PC-3 (cell line): ENCODE measurements at regions not wholly inside any gene's neighbourhood (a gene's known extent, or its start where the extent isn't known, plus 50 kb on each side); places are given as distances from the start of the nearest gene placed in this dataset.

ENCODE experiments used
- ATAC-seq: fragments of 200-7000 bp; cut with Tn5 transposase; 2 replicates; pipeline ENCODE4 v1.9.1; 2020; ENCODE audit warnings: mild to moderate bottlenecking, moderate library complexity
- BruUV-seq: library from RNA; stranded (reverse); fragments of 400-500 nt; replicated peaks from 2 replicates; lab custom pipeline; 2021; lab: Mats Ljungman, UMichigan
- CTCF ChIA-PET: fragments of 300-600 bp; sonication (Branson Sonifier 250); formaldehyde crosslinking; loops from one replicate; lab custom pipeline; 2022; ENCODE audit warnings: antibody characterized with exemption; lab: Charles Lee
- POLR2A ChIA-PET: fragments of 300-600 bp; sonication (Branson Sonifier 250); formaldehyde crosslinking; loops from one replicate; lab custom pipeline; 2022; ENCODE audit warnings: antibody characterized with exemption; ENCODE audit not compliant: unreplicated experiment; lab: Charles Lee
- DNase-seq: peaks from one replicate; pipeline ENCODE4 v3.0.0-alpha.2; 2015
- H2AFZ ChIP-seq: fragments of 300-600 bp; sonication (generic); 2 replicates; pipeline ENCODE4 v1.6.0; 2016; ENCODE audit warnings: antibody characterized with exemption, low read length
- H3F3A ChIP-seq: fragments of 300-600 bp; sonication (generic); one replicate; pipeline ENCODE4 v1.6.0; 2017; ENCODE audit warnings: antibody characterized with exemption, low read length, control low read depth, mild to moderate bottlenecking; ENCODE audit not compliant: unreplicated experiment
- H3K27ac ChIP-seq: fragments of 300-600 bp; sonication (generic); 2 replicates; pipeline ENCODE4 v1.5.1; 2016; ENCODE audit warnings: mild to moderate bottlenecking, low read length
- H3K27me3 ChIP-seq: fragments of 300-600 bp; sonication (generic); 2 replicates; pipeline ENCODE4 v1.6.1; 2016; ENCODE audit warnings: low read length, mixed read lengths
- H3K36me3 ChIP-seq: fragments of 300-600 bp; sonication (generic); 2 replicates; pipeline ENCODE4 v1.6.1; 2016; ENCODE audit warnings: low read depth, mixed run types, low read length, mixed read lengths
- H3K4me1 ChIP-seq: fragments of 300-600 bp; sonication (generic); 2 replicates; pipeline ENCODE4 v1.5.1; 2016; ENCODE audit warnings: low read length; ENCODE audit not compliant: insufficient read depth
- H3K4me2 ChIP-seq: fragments of 300-600 bp; sonication (generic); 2 replicates; pipeline ENCODE4 v1.6.0; 2016; ENCODE audit warnings: low read length
- H3K4me3 ChIP-seq: fragments of 300-600 bp; sonication (generic); 2 replicates; pipeline ENCODE4 v1.5.1; 2016; ENCODE audit warnings: mild to moderate bottlenecking, low read length, mixed read lengths
- H3K79me2 ChIP-seq: fragments of 300-600 bp; sonication (generic); 2 replicates; pipeline ENCODE4 v1.6.1; 2017; ENCODE audit warnings: low read length, mixed read lengths
- H3K9ac ChIP-seq: fragments of 300-600 bp; sonication (generic); 2 replicates; pipeline ENCODE4 v1.6.0; 2016; ENCODE audit warnings: mild to moderate bottlenecking, low read length
- H3K9me2 ChIP-seq: fragments of 300-600 bp; sonication (generic); replicated peaks from 2 replicates; pipeline ENCODE4 v1.6.1; 2016; ENCODE audit warnings: mixed run types, low read length, mixed read lengths
- H3K9me3 ChIP-seq: fragments of 300-600 bp; sonication (generic); 2 replicates; pipeline ENCODE4 v1.6.1; 2016; ENCODE audit warnings: low read length, mixed read lengths
- H4K20me1 ChIP-seq: fragments of 300-600 bp; sonication (generic); 2 replicates; pipeline ENCODE4 v1.6.1; 2016; ENCODE audit warnings: low read length, mixed read lengths
- CTCF ChIP-seq: fragments of 300-600 bp; sonication (generic); conservative IDR thresholded peaks from 2 replicates; pipeline ENCODE4 v1.5.1; 2017; ENCODE audit warnings: antibody characterized with exemption, low read depth, mild to moderate bottlenecking, low read length
- EZH2 ChIP-seq: fragments of 300-600 bp; sonication (generic); IDR thresholded peaks from one replicate; pipeline ENCODE4 v1.6.1; 2017; ENCODE audit warnings: antibody characterized with exemption, mild to moderate bottlenecking, low read length; ENCODE audit not compliant: unreplicated experiment
- EZH2phosphoT487 ChIP-seq: fragments of 300-600 bp; sonication (generic); IDR thresholded peaks from 2 replicates; pipeline ENCODE4 v1.6.1; 2018; ENCODE audit warnings: mild to moderate bottlenecking, antibody characterized with exemption, low read length, borderline replicate concordance
- intact Hi-C: fragments of 100-400 bp; cut with micrococcal nuclease; formaldehyde crosslinking; loops from 2 replicates; pipeline ENCODE4 v1.9.0; 2023

- H3K4me3 ChIP-seq = no peak overlapping the region
- peaks cover 32% of the 10 kb centered on the region for H3K27me3 ChIP-seq
- 0 out of 2 replicates have a peak, but pooled peaks cover 6% of the 10 kb centered on the region for H3K9me3 ChIP-seq
- H3K36me3 ChIP-seq = no peaks in the 10 kb centered on the region
- no peaks in the 10 kb centered on the region for H4K20me1 ChIP-seq
- no peak overlapping the region for H3K4me2 ChIP-seq
- ATAC-seq = no peak
- H3K9ac ChIP-seq = no peak overlapping the region
- no peak overlapping the region for H3K27ac ChIP-seq
- no peak overlapping the region for H2AFZ ChIP-seq
- H3F3A ChIP-seq = no peaks in the 10 kb centered on the region
- H3K4me1 ChIP-seq = no peaks in the 10 kb centered on the region
- no peaks in the 10 kb centered on the region for H3K79me2 ChIP-seq
- ChIA-PET CTCF (no interaction called here), POLR2A (no interaction called here)
- intact Hi-C loops = no loop called here
- no TSS peak for BruUV-seq
- no peak for DNase-seq
- H3K9me2 ChIP-seq = no peaks in the 10 kb centered on the region
- no peak for TF ChIP-seq CTCF
- TF ChIP-seq EZH2 = no peak
- TF ChIP-seq EZH2phosphoT487 = no peak
These were observed 330.0 kb upstream of the POU3F1 start for GRCh38 chr1:38376577-38376976.

- H3K79me2 ChIP-seq = no peaks in the 10 kb centered on the region
- H3K27ac ChIP-seq = no peak overlapping the region
- H3K27me3 ChIP-seq = peaks cover 36% of the 10 kb centered on the region
- no peaks in the 10 kb centered on the region for H3K4me1 ChIP-seq
- no peaks in the 10 kb centered on the region for H3K9me2 ChIP-seq
- no peak overlapping the region for H3K4me2 ChIP-seq
- no peak overlapping the region for H3K9ac ChIP-seq
- H3F3A ChIP-seq = no peaks in the 10 kb centered on the region
- H4K20me1 ChIP-seq = no peaks in the 10 kb centered on the region
- ChIA-PET POLR2A (no interaction called here), CTCF (no interaction called here)
- intact Hi-C loops = no loop called here
- BruUV-seq = no TSS peak
- 0 out of 2 replicates have a peak, but pooled peaks cover 6% of the 10 kb centered on the region for H3K9me3 ChIP-seq
- no peaks in the 10 kb centered on the region for H3K36me3 ChIP-seq
- no peak for TF ChIP-seq EZH2
- TF ChIP-seq CTCF = no peak
- TF ChIP-seq EZH2phosphoT487 = no peak
- H3K4me3 ChIP-seq = no peak overlapping the region
- ATAC-seq = no peak
- no peak overlapping the region for H2AFZ ChIP-seq
- no peak for DNase-seq
These were observed 328.4 kb upstream of the POU3F1 start for GRCh38 chr1:38375035-38375434.

GRCh38 chr1:38371505-38371844 lies 324.9 kb upstream of the POU3F1 start:
- intact Hi-C loops = no loop called here
- H3K27me3 ChIP-seq = peaks cover 49% of the 10 kb centered on the region
- H3K4me1 ChIP-seq = no peaks in the 10 kb centered on the region
- H3K4me3 ChIP-seq = no peak overlapping the region
- no peaks in the 10 kb centered on the region for H3F3A ChIP-seq
- H2AFZ ChIP-seq = no peak overlapping the region
- H3K9me3 ChIP-seq = 0 out of 2 replicates have a peak, but pooled peaks cover 6% of the 10 kb centered on the region
- no peak for TF ChIP-seq CTCF
- TF ChIP-seq EZH2 = no peak
- TF ChIP-seq EZH2phosphoT487 = no peak
- no peak overlapping the region for H3K27ac ChIP-seq
- no peaks in the 10 kb centered on the region for H3K9me2 ChIP-seq
- ATAC-seq (no peak), DNase-seq (no peak)
- H3K79me2 ChIP-seq = no peaks in the 10 kb centered on the region
- POLR2A ChIA-PET = no interaction called here
- CTCF ChIA-PET = no interaction called here
- H3K36me3 ChIP-seq = no peaks in the 10 kb centered on the region
- H4K20me1 ChIP-seq = no peaks in the 10 kb centered on the region
- no peak overlapping the region for H3K4me2 ChIP-seq
- no peak overlapping the region for H3K9ac ChIP-seq
- no TSS peak for BruUV-seq
